ENCODE measurements at regions not wholly inside any gene's neighbourhood (a gene's known extent, or its start where the extent isn't known, plus 50 kb on each side); places are given as distances from the start of the nearest gene placed in this dataset.

DNA sequence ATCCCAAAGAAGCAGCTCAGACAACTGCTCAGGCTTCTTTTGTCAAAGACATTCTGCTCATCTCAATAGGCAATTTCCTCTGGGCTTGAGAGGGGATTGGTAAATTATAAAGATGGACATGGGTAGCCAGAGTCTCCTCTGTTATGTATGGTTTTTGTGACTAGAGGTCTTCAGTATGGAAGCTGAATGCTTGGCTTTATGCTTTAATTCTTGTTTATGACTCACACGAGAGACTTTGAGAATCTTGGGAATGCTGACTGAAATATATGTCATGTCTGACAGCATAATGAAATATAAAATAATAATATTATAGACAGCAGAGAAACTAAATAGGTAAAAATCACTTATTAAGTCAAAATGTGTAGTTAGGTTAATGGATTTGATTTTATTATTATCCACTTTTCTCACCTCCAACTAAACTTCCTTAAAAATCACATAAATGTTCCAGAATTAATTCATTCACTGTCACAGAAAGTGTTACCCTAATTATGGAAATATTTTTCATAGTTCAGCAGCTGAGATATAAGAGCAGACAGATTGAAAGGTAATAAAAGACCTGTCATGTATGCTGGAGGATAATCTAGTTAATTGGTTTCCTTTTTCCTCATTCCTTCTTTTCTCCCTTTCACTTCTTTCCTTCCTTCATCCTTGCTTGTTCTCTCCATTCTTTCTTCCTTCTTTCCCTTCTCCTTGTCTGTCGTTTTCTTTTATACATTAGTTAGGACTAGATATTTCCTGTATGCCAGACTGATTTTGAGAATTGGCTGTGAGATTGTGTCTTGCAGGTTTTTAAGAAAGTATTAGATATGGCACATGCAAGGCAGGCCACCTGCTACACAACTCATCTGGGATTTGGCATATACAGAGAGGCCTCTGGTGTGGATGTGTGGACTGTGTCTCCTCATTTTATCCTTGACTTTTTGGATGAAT, 1866.1 kb upstream of the NUDT12 start:
- DNase-seq (ENCODE audit: low read depth in 2 of 2) = no peak

DNA sequence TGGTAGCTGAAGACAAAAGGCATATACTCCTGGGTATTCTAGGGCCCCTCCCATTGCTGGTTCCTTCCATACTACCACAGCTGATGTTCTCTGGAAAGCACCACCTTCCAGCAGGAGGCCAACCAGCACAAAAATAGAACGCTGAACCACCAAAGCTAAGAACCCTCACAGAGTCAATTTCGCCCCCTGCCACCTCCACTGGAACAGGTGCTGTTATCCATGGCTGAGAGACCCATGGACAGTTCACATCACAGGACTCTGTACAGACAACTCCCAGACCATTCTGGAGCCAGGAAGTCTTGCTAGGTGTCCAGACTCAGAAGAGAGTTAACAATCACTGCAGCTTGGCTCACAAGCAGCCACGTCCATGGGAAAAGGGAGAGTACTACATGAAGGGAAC, 1851.5 kb upstream of the NUDT12 start:
- DNase-seq (ENCODE audit: low read depth in 2 of 2) = no peak

DNA sequence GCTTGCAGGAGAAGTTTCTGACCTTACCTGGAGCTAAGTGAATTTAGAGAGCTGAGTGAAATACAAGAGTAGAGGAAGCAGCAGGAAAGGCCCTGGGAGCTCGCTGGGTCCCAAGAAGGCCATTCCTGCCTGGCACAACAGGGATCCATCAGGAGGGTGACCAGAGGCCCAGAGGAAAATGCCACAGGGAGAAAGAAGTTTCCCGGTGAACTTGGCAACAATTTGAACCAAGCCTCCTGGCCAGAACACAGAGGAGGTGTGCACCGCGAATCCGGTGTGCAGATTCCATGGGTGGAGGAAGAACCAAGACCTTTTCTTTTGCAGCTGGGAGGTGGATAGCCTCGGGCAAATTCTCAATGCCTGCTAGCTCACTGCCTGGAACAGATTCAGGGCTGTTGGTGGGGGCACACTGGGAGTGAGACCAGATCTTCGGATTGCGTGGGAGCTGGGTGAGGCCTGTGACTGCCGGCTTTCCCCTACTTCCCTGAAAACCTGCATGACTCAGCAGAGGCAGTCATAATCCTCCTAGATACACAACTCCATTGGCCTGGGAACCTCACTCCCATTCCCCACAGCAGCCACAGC, 1850.9 kb upstream of the NUDT12 start:
- DNase-seq (ENCODE audit: low read depth in 2 of 2) = no peak

DNA sequence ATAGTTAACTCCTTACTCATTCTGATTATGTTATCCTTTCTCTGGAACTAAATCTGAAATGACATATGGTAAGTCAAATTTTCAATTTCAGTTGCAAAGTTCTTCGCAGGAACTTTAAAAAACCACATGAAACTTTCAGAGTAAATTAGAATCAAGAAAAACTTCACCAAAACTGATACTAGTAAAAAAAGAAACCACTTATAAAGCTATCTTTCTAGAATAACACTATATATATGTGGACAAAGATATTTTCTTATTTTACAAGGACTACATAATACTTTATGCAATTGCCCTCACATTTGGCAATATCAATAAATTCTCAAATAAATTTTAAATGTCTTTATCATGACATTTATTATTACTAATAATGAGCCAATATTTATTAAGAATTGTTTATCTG, 1847.1 kb upstream of the NUDT12 start:
- no peak for DNase-seq (ENCODE audit: low read depth in 2 of 2)

DNA sequence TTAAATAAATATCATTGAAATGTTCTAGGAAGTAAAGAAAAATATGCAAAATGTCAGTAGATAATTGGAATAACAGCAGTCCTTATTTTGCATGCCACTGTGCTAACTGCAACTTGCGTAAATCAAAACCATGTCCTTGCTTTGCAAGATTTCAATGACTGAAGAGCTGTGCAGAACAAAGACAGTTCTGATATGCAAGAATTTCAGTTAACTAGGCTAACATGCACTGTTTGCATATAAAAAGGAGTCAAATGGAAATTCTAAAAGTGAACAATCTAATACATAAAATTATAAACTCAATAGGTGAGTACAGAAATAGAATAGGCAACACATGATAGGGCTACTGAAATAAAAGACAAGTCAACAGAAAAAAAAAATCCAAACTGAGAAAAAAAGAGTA, 1844.6 kb upstream of the NUDT12 start:
- no peak for DNase-seq (ENCODE audit: low read depth in 2 of 2)

DNA sequence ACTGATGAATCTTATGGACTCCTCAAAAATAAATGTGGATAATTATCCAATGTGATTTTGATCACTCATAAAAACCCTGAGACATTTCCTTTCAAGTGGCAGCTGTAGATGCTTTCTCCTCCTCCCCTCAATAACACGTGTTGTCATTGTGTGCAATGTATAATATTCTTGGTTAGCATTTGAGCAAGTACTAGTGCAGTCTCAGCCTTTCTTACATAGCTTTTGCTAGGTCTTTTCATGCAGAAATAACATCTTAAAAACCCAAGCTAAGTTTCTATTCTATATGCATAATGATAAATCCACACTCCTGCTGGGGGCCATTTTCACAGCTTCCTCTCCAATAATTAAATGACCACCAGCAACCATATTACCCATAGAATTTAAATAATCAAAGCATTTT, 1835.2 kb upstream of the NUDT12 start:
- DNase-seq (ENCODE audit: low read depth in 2 of 2) = no peak

DNA sequence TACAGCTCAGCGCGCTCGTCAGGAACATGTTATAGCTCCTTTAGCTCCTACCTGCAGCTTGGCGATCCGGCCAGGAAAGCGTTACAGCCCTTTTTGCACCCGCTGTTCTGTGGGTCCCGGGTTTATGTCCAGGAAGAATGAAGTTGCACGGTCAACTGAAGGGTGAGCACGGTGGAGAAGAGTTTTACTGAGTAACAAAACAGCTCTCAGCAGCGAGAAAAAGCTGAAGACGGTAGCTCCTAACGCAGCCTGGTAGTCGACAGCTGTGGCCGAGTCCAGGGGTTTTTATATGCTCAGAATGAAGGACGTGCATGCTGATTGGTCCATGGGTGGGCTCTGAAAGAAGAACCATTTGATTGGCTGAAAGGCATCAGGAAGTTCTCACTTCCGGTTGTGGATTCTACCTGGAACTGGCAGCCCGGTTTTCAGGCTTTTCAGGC, 1830.1 kb upstream of the NUDT12 start:
- no peak for DNase-seq (ENCODE audit: low read depth in 2 of 2)

DNA sequence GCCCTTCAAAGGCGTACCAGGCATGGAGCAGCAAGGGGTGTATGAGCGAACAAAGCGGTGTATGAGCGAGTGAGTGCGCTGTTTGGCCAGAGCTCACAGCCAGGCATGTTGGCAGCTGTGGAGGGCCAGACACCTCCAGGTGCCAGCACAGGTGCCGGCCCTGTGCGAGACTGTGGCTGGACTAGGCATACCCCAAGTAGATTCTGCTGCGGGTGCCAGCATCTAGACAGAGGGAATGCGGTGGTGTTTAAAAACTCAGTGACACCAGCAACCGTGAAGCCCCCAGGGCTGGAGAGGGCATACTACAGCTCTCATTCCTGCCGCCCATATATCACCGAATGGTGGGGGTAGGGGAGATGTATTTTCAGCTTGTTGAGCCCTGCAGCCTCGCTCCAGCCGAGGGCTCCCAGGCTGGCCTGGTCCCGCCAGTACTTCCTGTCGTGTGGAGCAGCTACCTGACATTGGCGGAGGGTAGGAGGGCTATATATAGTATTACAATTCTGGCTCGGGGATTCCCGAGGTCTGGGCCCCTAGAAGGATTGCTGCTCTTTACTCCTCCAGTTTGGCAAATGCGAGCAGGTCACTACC, 1829.6 kb upstream of the NUDT12 start:
- DNase-seq (ENCODE audit: low read depth in 2 of 2) = no peak

DNA sequence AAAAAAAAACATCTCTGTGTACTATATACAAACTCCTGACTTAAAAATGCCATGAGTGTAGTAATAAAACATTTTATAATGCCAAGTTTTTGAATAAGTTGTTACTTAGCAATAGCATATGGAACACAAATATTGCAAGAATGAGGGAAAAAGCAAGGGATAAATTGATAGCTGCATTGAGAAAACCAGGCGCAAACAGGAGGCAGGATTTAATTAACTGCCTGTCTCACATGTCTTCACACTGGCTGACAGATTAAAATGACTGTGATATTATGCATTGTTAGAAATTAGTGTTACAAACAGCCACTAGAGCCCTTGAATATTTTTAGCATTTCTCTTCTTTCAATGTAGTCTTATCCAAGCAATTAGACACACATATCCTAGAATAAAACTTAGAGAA, 1817.5 kb upstream of the NUDT12 start:
- no peak for DNase-seq (ENCODE audit: low read depth in 2 of 2)

DNA sequence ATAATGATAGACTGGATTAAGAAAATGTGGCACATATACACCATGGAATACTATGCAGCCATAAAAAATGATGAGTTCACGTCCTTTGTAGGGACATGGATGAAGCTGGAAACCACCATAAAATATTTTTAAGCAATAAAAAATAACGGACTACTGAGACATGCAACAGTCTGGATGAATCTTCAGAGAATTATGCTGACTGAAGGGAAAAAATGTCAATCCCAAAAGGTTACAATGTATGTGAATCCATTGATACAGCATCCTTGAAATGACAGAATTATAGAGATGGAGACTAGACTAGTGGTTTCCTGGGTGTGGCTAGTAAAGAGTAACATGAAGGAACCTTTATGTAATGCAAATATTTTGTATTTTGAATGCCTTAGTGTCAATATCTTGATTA, 1808.6 kb upstream of the NUDT12 start:
- DNase-seq (ENCODE audit: low read depth in 2 of 2) = no peak

DNA sequence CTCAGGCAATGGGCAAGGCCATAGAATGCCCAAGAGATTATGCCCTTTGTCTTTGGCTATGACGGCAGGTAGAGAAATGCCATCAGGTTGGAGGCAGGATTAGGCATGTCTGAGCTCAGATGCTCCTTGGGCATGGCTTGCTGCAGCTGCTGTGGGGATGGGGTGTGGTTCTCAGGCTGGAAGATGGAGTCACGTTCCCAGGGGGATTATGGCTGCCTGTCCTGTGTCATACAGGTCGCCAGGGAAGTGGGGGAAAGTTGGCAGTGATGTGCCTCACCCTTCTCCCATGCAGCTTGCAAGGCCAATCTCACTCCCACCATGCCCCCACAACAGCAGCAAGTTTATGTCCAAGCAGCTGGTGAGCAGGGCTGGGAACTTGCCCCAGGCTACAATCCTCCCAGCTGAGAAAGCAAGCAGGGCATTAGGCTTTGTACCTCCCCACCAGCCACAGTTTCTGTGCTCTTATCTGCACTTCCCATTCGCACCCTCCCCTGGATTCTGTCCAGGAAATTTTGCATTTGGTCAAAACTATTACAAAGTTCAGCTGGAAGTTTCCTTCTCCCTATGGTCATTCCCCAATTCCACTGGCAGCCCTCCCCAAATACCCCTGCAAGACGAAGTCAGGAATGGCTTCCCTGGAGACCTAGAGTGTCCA, 1788.0 kb upstream of the NUDT12 start:
- DNase-seq (ENCODE audit: low read depth in 2 of 2) = no peak

DNA sequence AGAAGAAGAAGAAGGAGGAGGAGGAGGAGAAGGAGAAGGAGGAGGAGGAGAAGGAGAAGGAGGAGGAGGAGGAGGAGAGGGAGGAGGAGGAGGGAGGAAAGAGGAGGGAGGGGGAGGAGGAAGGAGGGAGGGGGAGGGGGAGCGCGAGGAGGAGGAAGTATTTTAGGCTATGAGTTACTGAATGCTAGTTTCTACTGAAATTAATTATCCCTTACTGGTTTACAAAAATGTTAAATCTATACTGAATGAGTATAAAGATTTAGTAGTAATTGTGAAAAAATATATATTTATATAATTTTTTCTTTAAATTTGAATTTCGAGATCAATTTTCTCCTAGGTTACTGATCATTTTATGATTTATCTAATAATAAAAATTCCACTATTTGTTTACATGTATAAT, 1769.0 kb upstream of the NUDT12 start:
- no peak for DNase-seq (ENCODE audit: low read depth in 2 of 2)

DNA sequence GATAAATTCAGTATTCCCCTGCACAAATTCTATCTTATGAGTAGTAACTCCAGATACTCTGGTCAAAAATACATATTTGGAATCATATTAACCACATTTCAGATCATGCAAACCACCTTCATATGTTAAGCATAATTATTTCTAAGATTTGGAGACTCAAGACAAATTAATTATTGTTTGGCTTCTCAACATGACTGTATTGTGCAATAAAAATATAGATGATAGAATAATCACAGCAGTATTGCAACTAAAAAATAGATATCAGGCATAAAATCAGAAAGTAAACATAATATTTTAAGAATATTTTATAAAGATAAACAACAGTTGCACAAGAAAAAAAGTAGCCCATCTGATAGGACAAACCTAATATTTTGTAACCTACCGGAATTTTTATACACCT, 1767.6 kb upstream of the NUDT12 start:
- no peak for DNase-seq (ENCODE audit: low read depth in 2 of 2)

DNA sequence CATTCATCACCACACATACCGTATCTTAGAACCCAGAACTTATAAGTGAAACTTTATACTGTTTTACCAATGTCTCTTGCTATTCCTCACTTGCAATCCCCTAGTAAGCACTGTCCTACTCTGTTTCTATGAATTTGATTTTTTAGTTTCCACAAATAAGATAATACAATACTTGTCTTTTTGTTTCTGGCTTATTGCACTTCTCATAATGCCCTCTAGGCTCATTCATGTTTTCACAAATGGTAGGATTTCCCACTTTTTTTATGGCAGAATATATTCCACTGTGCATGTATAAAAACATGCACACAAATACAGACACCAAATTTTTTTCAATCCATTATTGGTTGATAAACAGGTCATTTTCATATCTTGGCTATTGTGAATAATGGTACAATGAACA, 1742.3 kb upstream of the NUDT12 start:
- DNase-seq (ENCODE audit: low read depth in 2 of 2) = no peak

DNA sequence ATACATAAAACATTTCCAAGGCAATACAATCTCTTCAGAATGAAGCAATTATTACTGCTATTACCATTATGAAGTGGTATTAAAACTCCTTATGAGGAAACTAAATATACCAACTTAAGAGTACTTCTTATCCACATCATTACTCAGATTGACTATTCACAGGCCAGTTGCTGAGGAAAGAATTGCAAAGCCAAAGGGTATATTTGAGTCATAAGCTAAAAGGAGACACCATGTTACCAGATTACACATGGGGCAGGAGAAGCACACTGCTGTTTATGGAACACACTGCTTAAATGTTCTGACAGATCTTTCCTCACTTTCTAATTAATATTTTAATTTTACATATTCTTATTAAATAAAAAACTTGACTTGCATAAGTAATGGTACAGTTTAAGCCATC, 1726.4 kb upstream of the NUDT12 start:
- no peak for DNase-seq (ENCODE audit: low read depth in 2 of 2)

DNA sequence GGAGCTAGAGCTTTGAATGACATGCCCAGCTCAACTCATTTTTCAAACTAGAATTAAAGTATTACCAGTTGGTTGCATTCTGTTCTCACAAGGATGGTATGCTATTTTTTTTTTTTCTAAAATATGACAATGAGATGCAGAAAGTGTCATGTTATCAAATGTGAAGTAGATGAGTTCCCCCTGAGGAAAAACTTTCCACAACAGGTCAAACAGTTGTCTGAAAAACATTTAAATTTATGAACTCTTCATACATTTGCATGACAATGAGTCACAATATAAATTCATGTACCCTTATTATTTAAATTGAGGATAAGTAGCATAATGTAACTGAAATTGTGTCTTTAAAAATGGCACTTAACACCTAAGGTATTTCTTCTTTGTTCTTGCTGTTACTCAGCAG, 1720.5 kb upstream of the NUDT12 start:
- no peak for DNase-seq (ENCODE audit: low read depth in 2 of 2)

DNA sequence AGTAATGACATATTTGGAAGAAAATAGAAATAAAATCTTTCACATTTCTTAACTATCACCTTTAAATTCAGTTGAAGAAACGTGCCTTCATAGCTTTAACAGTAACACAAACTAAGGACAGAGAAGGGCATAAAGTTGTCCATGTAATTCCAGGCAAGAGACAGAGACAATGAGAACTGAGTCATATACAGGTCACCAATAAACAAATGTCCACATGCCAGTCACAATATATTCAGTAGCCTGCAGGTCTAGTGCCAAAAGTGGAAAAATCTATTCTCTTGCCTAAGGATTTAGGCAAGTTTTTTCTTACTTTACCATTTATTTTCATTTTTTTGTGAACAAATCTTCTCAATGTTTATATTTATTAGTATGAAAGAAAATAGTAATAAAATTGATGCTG, 1711.5 kb upstream of the NUDT12 start:
- no peak for DNase-seq (ENCODE audit: low read depth in 2 of 2)

DNA sequence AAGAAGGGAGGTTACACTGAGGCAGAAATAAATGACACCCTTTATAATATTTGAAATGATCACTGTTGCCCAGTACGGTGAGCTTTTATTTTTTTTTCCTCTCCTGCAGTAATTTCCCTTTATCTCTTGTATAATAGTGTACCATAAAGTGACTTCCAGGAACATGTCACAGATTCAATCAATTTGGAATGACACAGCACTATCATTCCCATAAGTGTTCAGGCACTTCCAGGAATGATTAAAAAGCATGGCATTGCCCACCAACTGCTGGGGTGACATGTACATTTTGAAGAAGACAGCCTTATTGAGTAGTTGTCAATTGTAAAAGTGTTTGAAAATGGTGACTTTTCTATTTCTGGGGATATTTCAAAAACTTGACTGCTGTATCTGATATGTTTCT, 1700.9 kb upstream of the NUDT12 start:
- no peak for DNase-seq (ENCODE audit: low read depth in 2 of 2)

DNA sequence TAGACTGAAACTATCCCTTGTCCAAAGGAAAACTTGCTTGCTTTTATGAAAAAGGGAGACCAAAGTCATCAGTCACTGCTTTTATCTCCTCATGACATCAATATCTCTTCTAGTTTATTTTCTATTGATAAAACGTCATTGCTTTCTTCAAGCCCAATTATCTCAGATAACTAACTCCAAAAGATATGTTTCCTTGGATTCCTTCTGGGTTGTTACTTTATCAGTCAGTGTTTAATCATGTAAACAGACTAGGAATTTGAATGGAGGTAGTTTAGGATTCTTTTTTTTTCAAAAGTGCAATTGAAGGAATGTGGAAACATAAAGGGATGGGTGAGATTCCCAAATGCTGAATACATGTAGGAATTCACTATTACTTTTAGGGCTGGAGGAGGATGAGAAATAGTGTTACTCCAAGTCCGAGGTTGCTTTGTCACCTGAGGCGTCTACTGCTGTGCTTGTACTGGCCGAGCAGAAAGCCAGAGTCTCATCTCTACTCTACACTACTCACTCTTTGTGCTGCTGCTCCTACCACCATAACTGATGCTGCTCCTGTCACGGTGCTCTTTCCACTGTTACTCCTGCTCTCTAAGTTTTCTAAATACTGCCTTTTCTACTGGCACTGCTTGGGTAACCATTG, 1697.1 kb upstream of the NUDT12 start:
- DNase-seq (ENCODE audit: low read depth in 2 of 2) = no peak

DNA sequence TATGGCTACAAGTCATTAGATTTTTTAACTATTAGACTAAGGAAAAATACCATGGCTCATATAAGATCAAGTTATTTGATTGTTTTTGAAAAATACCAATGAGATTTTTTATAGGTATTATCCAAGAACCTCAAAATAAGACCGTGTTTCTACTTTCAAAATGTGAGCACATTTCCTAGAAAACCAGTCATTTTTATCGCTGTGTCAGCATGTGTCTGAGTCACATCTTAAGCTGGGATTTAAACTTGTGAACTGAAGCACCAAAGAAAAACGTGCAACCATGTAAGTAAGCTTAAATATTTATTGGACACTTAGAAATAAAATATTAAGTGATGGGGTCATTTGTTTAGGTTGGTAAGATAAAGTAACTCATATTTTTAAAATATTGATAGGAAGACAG, 1676.0 kb upstream of the NUDT12 start:
- DNase-seq (ENCODE audit: low read depth in 2 of 2) = no peak

DNA sequence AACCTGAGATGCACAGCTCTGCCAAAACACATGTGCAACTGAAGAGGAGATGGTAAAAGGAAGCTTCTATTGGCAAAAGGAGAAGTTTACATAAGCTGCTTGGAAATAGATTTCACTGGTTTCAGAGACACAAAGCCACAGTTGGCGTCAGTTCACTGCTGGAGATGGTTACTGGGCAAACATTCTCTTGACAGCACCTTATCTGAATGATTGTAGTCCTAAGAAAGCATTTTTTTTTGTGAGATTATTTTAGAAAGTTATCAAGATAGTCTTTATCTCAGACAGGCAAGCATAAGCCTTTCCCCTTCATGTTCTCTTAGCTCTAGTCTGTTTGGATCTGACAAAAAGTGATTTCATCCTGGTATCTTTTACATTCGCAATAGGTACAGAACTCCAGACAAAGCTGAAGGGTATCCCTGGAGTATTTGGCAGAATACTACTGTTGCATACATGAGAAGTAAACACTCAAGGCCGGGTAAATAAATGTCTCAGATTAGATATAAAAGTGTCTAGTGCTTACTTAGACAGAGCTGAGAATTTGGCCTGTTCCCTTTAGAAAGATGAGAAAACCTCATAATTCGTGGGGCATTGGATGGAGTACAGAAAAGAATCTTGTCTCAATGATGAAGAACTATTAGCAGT, 1668.0 kb upstream of the NUDT12 start:
- DNase-seq (ENCODE audit: low read depth in 2 of 2) = no peak

DNA sequence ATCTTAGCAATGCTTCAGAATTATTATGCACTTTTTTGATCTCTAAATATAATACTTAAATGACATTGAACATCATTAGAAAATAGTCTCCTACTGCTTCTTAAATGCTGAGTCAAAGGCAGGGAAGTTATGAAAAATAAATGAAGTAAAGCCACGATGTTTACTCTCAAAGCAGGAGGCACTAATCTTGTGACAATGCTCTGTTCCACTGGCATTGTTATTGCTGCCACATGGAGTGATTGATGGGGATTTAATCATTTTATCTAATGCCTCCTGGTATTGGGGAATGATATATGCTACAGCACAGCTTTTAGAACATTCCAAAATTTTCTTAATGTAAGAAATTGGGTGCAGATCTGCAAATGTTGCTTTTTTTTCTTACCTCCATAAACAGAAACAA, 1655.4 kb upstream of the NUDT12 start:
- DNase-seq (ENCODE audit: low read depth in 2 of 2) = no peak

All from stimulated activated CD8-positive, alpha-beta memory T cell treated with anti-CD3 and anti-CD28 coated beads, Interleukin-2, amount 100 ng/mL, for 48 hours (primary cell).